Subcutaneous abdominal adipose tissue (tissue), 5 donors: ENCODE measurements at regions not wholly inside any gene's neighbourhood (a gene's known extent, or its start where the extent isn't known, plus 50 kb on each side); places are given as distances from the start of the nearest gene placed in this dataset.

Experiments
- H3K27ac ChIP-seq: one replicate; pipeline ENCODE4 v1.7.0; 2013; ENCODE audit warnings: low read depth, mild to moderate bottlenecking, inconsistent platforms, low read length, moderate library complexity
- H3K27me3 ChIP-seq, 5 donors: one replicate each; pipeline ENCODE4 v1.7.0; 2013; ENCODE audit warnings: low read length in 5 of 5, inconsistent platforms in 1 of 5; ENCODE audit not compliant: control insufficient read depth in 5 of 5, insufficient read depth in 4 of 5
- H3K36me3 ChIP-seq, 5 donors: one replicate each; pipeline ENCODE4 v1.7.0; 2013; ENCODE audit warnings: low read length in 5 of 5; ENCODE audit not compliant: control insufficient read depth in 5 of 5, insufficient read depth in 5 of 5
- H3K4me1 ChIP-seq, 5 donors: one replicate each; pipeline ENCODE4 v1.7.0; 2013; ENCODE audit warnings: low read length in 5 of 5, mild to moderate bottlenecking in 3 of 5, moderate library complexity in 1 of 5; ENCODE audit not compliant: control insufficient read depth in 5 of 5, insufficient read depth in 5 of 5
- H3K4me3 ChIP-seq, 5 donors: one replicate each; pipeline ENCODE4 v1.7.0; 2013; ENCODE audit warnings: low read length in 5 of 5, low read depth in 1 of 5
- H3K9ac ChIP-seq, 5 donors: one replicate each; pipeline ENCODE4 v1.7.0; 2013; ENCODE audit warnings: low read length in 5 of 5, mild to moderate bottlenecking in 4 of 5, moderate library complexity in 3 of 5
- H3K9me3 ChIP-seq, 5 donors: one replicate each; pipeline ENCODE4 v1.7.0; 2013; ENCODE audit warnings: low read length in 5 of 5; ENCODE audit not compliant: control insufficient read depth in 5 of 5
- donor health status: healthy.
- donor health status: healthy.
- donor health status: healthy.
- donor health status: healthy.
- donor health status: healthy.

GRCh38 chr9:8019636-8020035, 220.1 kb upstream of the DMAC1 start:
- Histone ChIP-seq H3K9me3 (peaks cover 0 to 7% (median 0%) of the 10 kb centered on the region in 5 donors), H3K27me3 (no peaks in the 10 kb centered on the region), H3K27ac (no peak overlapping the region), H3K4me1 (no peaks in the 10 kb centered on the region), H3K4me3 (no peak overlapping the region), H3K36me3 (no peaks in the 10 kb centered on the region), H3K9ac (no peak overlapping the region)

GRCh38 chr9:8014997-8015682, 215.6 kb upstream of the DMAC1 start:
- Histone ChIP-seq H3K4me1 (no peaks in the 10 kb centered on the region), H3K4me3 (no peak overlapping the region), H3K36me3 (no peaks in the 10 kb centered on the region), H3K9ac (no peak overlapping the region), H3K27me3 (no peaks in the 10 kb centered on the region), H3K27ac (no peak overlapping the region), H3K9me3 (no peaks in the 10 kb centered on the region)

- no peak overlapping the region for H3K27ac ChIP-seq
- no peaks in the 10 kb centered on the region for H3K4me1 ChIP-seq
- no peak overlapping the region for H3K4me3 ChIP-seq
- H3K9me3 ChIP-seq, result peaks cover 0 to 2% (median 0%) of the 10 kb centered on the region in 5 donors
- no peak overlapping the region for H3K9ac ChIP-seq
- H3K36me3 ChIP-seq, result no peaks in the 10 kb centered on the region
- H3K27me3 ChIP-seq, result no peaks in the 10 kb centered on the region
Observed at GRCh38 chr9:8012986-8013385, 213.4 kb upstream of the DMAC1 start.

GRCh38 chr9:8011974-8012373, 212.4 kb upstream of the DMAC1 start:
- no peak overlapping the region for H3K4me3 ChIP-seq
- no peak overlapping the region for H3K27ac ChIP-seq
- H3K9ac ChIP-seq, result no peak overlapping the region
- peaks cover 0 to 5% (median 0%) of the 10 kb centered on the region in 5 donors for H3K9me3 ChIP-seq
- no peaks in the 10 kb centered on the region for H3K4me1 ChIP-seq
- no peaks in the 10 kb centered on the region for H3K27me3 ChIP-seq
- no peaks in the 10 kb centered on the region for H3K36me3 ChIP-seq

GRCh38 chr9:7996558-7996957, 197.0 kb upstream of the DMAC1 start:
- no peaks in the 10 kb centered on the region for H3K36me3 ChIP-seq
- H3K27ac ChIP-seq, result no peak overlapping the region
- H3K4me1 ChIP-seq, result no peaks in the 10 kb centered on the region
- no peak overlapping the region for H3K9ac ChIP-seq
- H3K9me3 ChIP-seq, result no peaks in the 10 kb centered on the region
- no peaks in the 10 kb centered on the region for H3K27me3 ChIP-seq
- H3K4me3 ChIP-seq, result no peak overlapping the region

- Histone ChIP-seq H3K4me1 (no peaks in the 10 kb centered on the region), H3K9ac (no peak overlapping the region), H3K4me3 (no peak overlapping the region), H3K9me3 (no peaks in the 10 kb centered on the region), H3K36me3 (no peaks in the 10 kb centered on the region), H3K27me3 (no peaks in the 10 kb centered on the region), H3K27ac (no peak overlapping the region)
Observed at GRCh38 chr9:7988644-7989280, 189.2 kb upstream of the DMAC1 start.

- no peak overlapping the region for H3K27ac ChIP-seq
Observed at GRCh38 chr9:7984692-7985091, 185.1 kb upstream of the DMAC1 start.

GRCh38 chr9:7984203-7984602, 184.6 kb upstream of the DMAC1 start:
- Histone ChIP-seq H3K27me3 (no peaks in the 10 kb centered on the region), H3K36me3 (no peaks in the 10 kb centered on the region), H3K9me3 (no peaks in the 10 kb centered on the region), H3K4me3 (no peak overlapping the region), H3K27ac (no peak overlapping the region), H3K9ac (no peak overlapping the region), H3K4me1 (no peaks in the 10 kb centered on the region)

More at GRCh38 chr9:7984692-7985091, 185.1 kb upstream of the DMAC1 start:
- Histone ChIP-seq H3K4me3 (no peak overlapping the region), H3K27me3 (no peaks in the 10 kb centered on the region), H3K9me3 (no peaks in the 10 kb centered on the region), H3K9ac (no peak overlapping the region), H3K36me3 (no peaks in the 10 kb centered on the region), H3K4me1 (no peaks in the 10 kb centered on the region)

- Histone ChIP-seq H3K27me3 (no peaks in the 10 kb centered on the region), H3K4me1 (no peaks in the 10 kb centered on the region), H3K9ac (no peak overlapping the region), H3K4me3 (no peak overlapping the region), H3K27ac (no peak overlapping the region), H3K9me3 (no peaks in the 10 kb centered on the region), H3K36me3 (no peaks in the 10 kb centered on the region)
Observed at GRCh38 chr9:7983490-7983889, 183.9 kb upstream of the DMAC1 start.

- no peaks in the 10 kb centered on the region for H3K9me3 ChIP-seq
- H3K4me1 ChIP-seq, result no peaks in the 10 kb centered on the region
- H3K36me3 ChIP-seq, result no peaks in the 10 kb centered on the region
- H3K27me3 ChIP-seq, result no peaks in the 10 kb centered on the region
- H3K9ac ChIP-seq, result no peak overlapping the region
- no peak overlapping the region for H3K27ac ChIP-seq
- no peak overlapping the region for H3K4me3 ChIP-seq
Observed at GRCh38 chr9:7982907-7983306, 183.3 kb upstream of the DMAC1 start.
